HepG2 (cell line): ENCODE measurements at regions not wholly inside any gene's neighbourhood (a gene's known extent, or its start where the extent isn't known, plus 50 kb on each side); places are given as distances from the start of the nearest gene placed in this dataset.

ENCODE experiments used
- ATAC-seq: fragments of 200-7000 bp; cut with Tn5 transposase; 3 replicates; pipeline ENCODE4 v1.9.1; 2020; ENCODE audit warnings: mild to moderate bottlenecking, moderate library complexity
- BruUV-seq: library from RNA; stranded (reverse); fragments of 400-500 nt; replicated peaks from 2 replicates; lab custom pipeline; 2021; lab: Mats Ljungman, UMichigan
- CTCF ChIA-PET: fragments of 300-600 bp; formaldehyde crosslinking; extraction: SDS; loops from one replicate; lab custom pipeline; 2021; ENCODE audit warnings: low total read pairs, inconsistent platforms, low intra/inter-chr PET ratio; lab: Yijun Ruan, JAX
- POLR2A ChIA-PET: fragments of 350-600 bp; sonication (Branson Sonifier 250); formaldehyde crosslinking; loops from one replicate; lab custom pipeline; 2020; ENCODE audit warnings: antibody characterized with exemption, inconsistent platforms; lab: Yijun Ruan, JAX
- DNase-seq: peaks from one replicate; pipeline ENCODE4 v3.0.0-alpha.2; 2015; ENCODE audit warnings: low spot score
- FAIRE-seq: peaks from 3 replicates; lab custom pipeline; 2011; peaks lifted over from hg19 to GRCh38; lab: Jason Lieb, UNC
- H2AFZ ChIP-seq: one replicate; pipeline ENCODE4 v1.6.1; 2011; ENCODE audit warnings: low read length, inconsistent platforms
- H3K27ac ChIP-seq: fragments of 300-600 bp; 3 replicates; pipeline ENCODE4 v1.8.0; 2011; ENCODE audit warnings: mixed run types, mild to moderate bottlenecking, mixed read lengths, low read length, inconsistent platforms; ENCODE audit not compliant: insufficient read depth; ENCODE audit errors: extremely low read length
- H3K27me3 ChIP-seq, 2 experiments: fragments of 200-600 bp in 1 of 2; 2 replicates in 1 of 2; 3 replicates in 1 of 2; pipeline versions ENCODE4 v1.6.0 to v1.8.0; 2011; ENCODE audit warnings: low read length in 2 of 2, mild to moderate bottlenecking in 2 of 2, moderate library complexity in 2 of 2, inconsistent platforms in 1 of 2; ENCODE audit not compliant: insufficient read depth in 2 of 2, control insufficient read depth in 1 of 2
- H3K36me3 ChIP-seq, 2 experiments: fragments of 200-600 bp in 1 of 2; replicated peaks in 1 of 2; 2 replicates in 1 of 2; 3 replicates in 1 of 2; pipeline versions ENCODE4 v1.5.1 to v1.8.0; 2011; ENCODE audit warnings: low read length in 2 of 2, inconsistent platforms in 1 of 2; ENCODE audit not compliant: insufficient read depth in 2 of 2, control insufficient read depth in 1 of 2
- H3K4me1 ChIP-seq: 2 replicates; pipeline ENCODE4 v1.5.1; 2012; ENCODE audit warnings: low read length, inconsistent platforms; ENCODE audit not compliant: insufficient read depth
- H3K4me2 ChIP-seq: 2 replicates; pipeline ENCODE4 v1.6.0; 2011; ENCODE audit warnings: low read depth, low read length, inconsistent platforms
- H3K4me3 ChIP-seq, 3 experiments: fragments of 200-600 bp in 1 of 3; sonication (generic), shearing (Covaris generic) in 1 of 3; replicated peaks in 1 of 3; 2 replicates each; pipeline ENCODE4 v1.5.1; 2011 to 2016; ENCODE audit warnings: low read length in 3 of 3, inconsistent platforms in 2 of 3, low read depth in 2 of 3, mild to moderate bottlenecking in 2 of 3, control low read depth in 1 of 3, mixed read lengths in 1 of 3; ENCODE audit not compliant: insufficient read depth in 1 of 3
- H3K79me2 ChIP-seq: one replicate; pipeline ENCODE4 v1.6.1; 2011; ENCODE audit warnings: low read length, inconsistent platforms; ENCODE audit not compliant: insufficient read depth
- H3K9ac ChIP-seq: 2 replicates; pipeline ENCODE4 v1.6.0; 2011; ENCODE audit warnings: mild to moderate bottlenecking, low read depth, low read length, inconsistent platforms; ENCODE audit not compliant: insufficient read depth
- H3K9me3 ChIP-seq: 2 replicates; pipeline ENCODE4 v1.5.1; 2012; ENCODE audit warnings: mild to moderate bottlenecking, low read length
- H4K20me1 ChIP-seq: 2 replicates; pipeline ENCODE4 v1.6.0; 2011; ENCODE audit warnings: inconsistent platforms, mild to moderate bottlenecking, low read length, moderate library complexity; ENCODE audit not compliant: insufficient read depth
- BRCA1 ChIP-seq: sonication (generic); formaldehyde crosslinking; IDR thresholded peaks from 2 replicates; pipeline ENCODE4 v1.4.0; 2020; ENCODE audit warnings: missing genetic modification reagents
- CREB1 ChIP-seq, 2 experiments: fragments of 450-650 bp in 1 of 2; IDR thresholded peaks; 2 replicates each; pipeline ENCODE4 v1.6.1; 2016 to 2017; ENCODE audit warnings: control low read depth in 1 of 2, mild to moderate bottlenecking in 1 of 2, missing compliant biosample characterization in 1 of 2, missing genetic modification characterization in 1 of 2
- HMGA1 ChIP-seq: sonication (generic); formaldehyde crosslinking; conservative IDR thresholded peaks from 2 replicates; pipeline ENCODE4 v1.4.0; 2020; ENCODE audit warnings: missing genetic modification reagents
- HNRNPL ChIP-seq: fragments of 200-400 bp; formaldehyde crosslinking; IDR thresholded peaks from 2 replicates; pipeline ENCODE4 v1.6.1; 2017; ENCODE audit warnings: mild to moderate bottlenecking, low read depth, low read length
- KLF13 ChIP-seq: sonication (generic); formaldehyde crosslinking; IDR thresholded peaks from 2 replicates; pipeline ENCODE4 v1.4.0; 2020; ENCODE audit warnings: mild to moderate bottlenecking, missing genetic modification reagents
- MIXL1 ChIP-seq: IDR thresholded peaks from 2 replicates; pipeline ENCODE4 v1.6.1; 2016
- RBM22 ChIP-seq: fragments of 200-400 bp; formaldehyde crosslinking; optimal IDR thresholded peaks from 2 replicates; pipeline ENCODE3; 2017; ENCODE audit warnings: mild to moderate bottlenecking, low read length, moderate library complexity
- ZBTB26 ChIP-seq: IDR thresholded peaks from 2 replicates; pipeline ENCODE4 v1.6.1; 2016; ENCODE audit warnings: missing compliant biosample characterization, missing genetic modification reagents, borderline replicate concordance
- ZNF496 ChIP-seq: sonication (generic); formaldehyde crosslinking; IDR thresholded peaks from 2 replicates; pipeline ENCODE4 v1.8.1; 2023; ENCODE audit warnings: mild to moderate bottlenecking, moderate library complexity, missing genetic modification reagents; ENCODE audit not compliant: insufficient replicate concordance
- WGBS: methylation state at CpG from one replicate; pipeline ENCODE4 v1.1.6; 2017; ENCODE audit warnings: low lambda C conversion rate; 5-methylcytosine and 5-hydroxymethylcytosine counted together
- in situ Hi-C: cut with HindIII; loops from 2 replicates; pipeline ENCODE4 v1.10.0; 2017; ENCODE audit warnings: low pct_unique_long_range_greater_than_20kb; ENCODE audit not compliant: extremely low pct_ligation_motif_present
- intact Hi-C: fragments of 100-400 bp; cut with micrococcal nuclease; formaldehyde crosslinking; loops from one replicate; pipeline ENCODE4 v1.10.0; 2022; ENCODE audit not compliant: unreplicated experiment
- TF ChIP-seq, protein P1 (sequence below): sonication (generic); formaldehyde crosslinking; IDR thresholded peaks from 2 replicates; pipeline ENCODE4 v1.8.0; 2022; ENCODE audit warnings: missing genetic modification reagents, low read depth, mild to moderate bottlenecking, borderline replicate concordance
- TF ChIP-seq, protein P2 (sequence below): sonication (generic); formaldehyde crosslinking; IDR thresholded peaks from 2 replicates; pipeline ENCODE4 v1.8.1; 2023; ENCODE audit warnings: mild to moderate bottlenecking, moderate library complexity, missing genetic modification reagents
- TF ChIP-seq, protein P3 (sequence below): sonication (generic); formaldehyde crosslinking; IDR thresholded peaks from 2 replicates; pipeline ENCODE4 v1.5.1; 2020; ENCODE audit warnings: mild to moderate bottlenecking, missing genetic modification reagents, moderate library complexity

GRCh38 chr22:44555597-44555996 lies 57.6 kb upstream of the RTL6 start:
- no TSS peak for BruUV-seq
- H3K4me2 ChIP-seq = no peak overlapping the region
- H3K79me2 ChIP-seq = no peaks in the 10 kb centered on the region
- no peaks in the 10 kb centered on the region for H3K36me3 ChIP-seq
- H3K9ac ChIP-seq = no peak overlapping the region
- H3K27ac ChIP-seq = no peak overlapping the region
- ChIA-PET CTCF (no interaction called here), POLR2A (no interaction called here)
- in situ Hi-C loops = no loop called here
- intact Hi-C loops = no loop called here
- DNase-seq = no peak
- no peaks in the 10 kb centered on the region for H3K9me3 ChIP-seq
- TF ChIP-seq ZNF496 (CRISPR knock-in tag) (no peak), KLF13 (CRISPR knock-in tag) (no peak), HNRNPL (no peak), MIXL1 (CRISPR knock-in tag) (no peak), ZBTB26 (no peak), RBM22 (no peak), CREB1 (IDR thresholded peaks at IDR 0.05) (no peak), CREB1 (CRISPR knock-in tag; IDR thresholded peaks at IDR 0.05) (no peak), HMGA1 (CRISPR knock-in tag) (no peak), BRCA1 (CRISPR knock-in tag) (no peak)
- TF ChIP-seq, protein P1, sequence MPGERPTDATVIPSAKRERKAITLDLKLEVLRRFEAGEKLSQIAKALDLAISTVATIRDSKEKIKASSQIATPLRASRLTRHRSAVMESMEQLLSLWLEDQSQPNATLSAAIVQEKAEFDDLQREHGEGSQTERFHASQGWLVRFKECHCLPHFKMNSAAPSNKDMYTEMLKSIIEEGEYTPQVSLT = no peak
- TF ChIP-seq, protein P2, sequence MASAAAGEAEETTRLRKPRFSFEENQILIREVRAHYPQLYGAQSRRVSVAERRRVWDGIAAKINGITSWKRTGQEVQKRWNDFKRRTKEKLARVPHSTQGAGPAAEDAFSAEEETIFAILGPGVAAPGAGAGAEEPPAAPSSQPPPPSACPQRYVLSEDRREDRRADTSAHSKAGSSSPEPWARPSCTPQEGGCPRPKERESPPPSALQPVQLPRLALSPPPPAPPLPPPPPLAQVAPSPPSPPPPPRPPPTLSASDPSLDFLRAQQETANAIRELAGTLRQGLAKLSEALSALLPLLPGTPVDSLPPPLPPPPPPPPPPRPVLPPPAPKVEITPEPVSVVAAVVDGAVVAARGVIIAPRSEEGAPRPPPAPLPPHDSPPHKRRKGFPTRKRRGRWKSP (CRISPR knock-in tag) = no peak
- TF ChIP-seq, protein P3, sequence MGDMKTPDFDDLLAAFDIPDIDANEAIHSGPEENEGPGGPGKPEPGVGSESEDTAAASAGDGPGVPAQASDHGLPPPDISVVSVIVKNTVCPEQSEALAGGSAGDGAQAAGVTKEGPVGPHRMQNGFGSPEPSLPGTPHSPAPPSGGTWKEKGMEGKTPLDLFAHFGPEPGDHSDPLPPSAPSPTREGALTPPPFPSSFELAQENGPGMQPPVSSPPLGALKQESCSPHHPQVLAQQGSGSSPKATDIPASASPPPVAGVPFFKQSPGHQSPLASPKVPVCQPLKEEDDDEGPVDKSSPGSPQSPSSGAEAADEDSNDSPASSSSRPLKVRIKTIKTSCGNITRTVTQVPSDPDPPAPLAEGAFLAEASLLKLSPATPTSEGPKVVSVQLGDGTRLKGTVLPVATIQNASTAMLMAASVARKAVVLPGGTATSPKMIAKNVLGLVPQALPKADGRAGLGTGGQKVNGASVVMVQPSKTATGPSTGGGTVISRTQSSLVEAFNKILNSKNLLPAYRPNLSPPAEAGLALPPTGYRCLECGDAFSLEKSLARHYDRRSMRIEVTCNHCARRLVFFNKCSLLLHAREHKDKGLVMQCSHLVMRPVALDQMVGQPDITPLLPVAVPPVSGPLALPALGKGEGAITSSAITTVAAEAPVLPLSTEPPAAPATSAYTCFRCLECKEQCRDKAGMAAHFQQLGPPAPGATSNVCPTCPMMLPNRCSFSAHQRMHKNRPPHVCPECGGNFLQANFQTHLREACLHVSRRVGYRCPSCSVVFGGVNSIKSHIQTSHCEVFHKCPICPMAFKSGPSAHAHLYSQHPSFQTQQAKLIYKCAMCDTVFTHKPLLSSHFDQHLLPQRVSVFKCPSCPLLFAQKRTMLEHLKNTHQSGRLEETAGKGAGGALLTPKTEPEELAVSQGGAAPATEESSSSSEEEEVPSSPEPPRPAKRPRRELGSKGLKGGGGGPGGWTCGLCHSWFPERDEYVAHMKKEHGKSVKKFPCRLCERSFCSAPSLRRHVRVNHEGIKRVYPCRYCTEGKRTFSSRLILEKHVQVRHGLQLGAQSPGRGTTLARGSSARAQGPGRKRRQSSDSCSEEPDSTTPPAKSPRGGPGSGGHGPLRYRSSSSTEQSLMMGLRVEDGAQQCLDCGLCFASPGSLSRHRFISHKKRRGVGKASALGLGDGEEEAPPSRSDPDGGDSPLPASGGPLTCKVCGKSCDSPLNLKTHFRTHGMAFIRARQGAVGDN (CRISPR knock-in tag) = no peak
- peaks cover 0 to 30% of the 10 kb centered on the region in 2 experiments; a peak in 3 of 5 replicates for H3K27me3 ChIP-seq
- FAIRE-seq = no peak
- H3K4me3 ChIP-seq = no peak overlapping the region
- no peak overlapping the region for H2AFZ ChIP-seq
- H4K20me1 ChIP-seq = no peaks in the 10 kb centered on the region
- ATAC-seq = no peak
- no peaks in the 10 kb centered on the region for H3K4me1 ChIP-seq
- WGBS = 1% methylated on average over 2 of the region's 2 CpGs
